GM19395 (cell line): ENCODE measurements at regions not wholly inside any gene's neighbourhood (a gene's known extent, or its start where the extent isn't known, plus 50 kb on each side); places are given as distances from the start of the nearest gene placed in this dataset.
"Not testable (repeated sequence)": the region's sequence is repeated elsewhere in the genome, so short reads cannot be mapped to it uniquely, and the experiment has no call there.

Source experiments
- ATAC-seq: cut with Tn5 transposase; IDR thresholded peaks from one replicate; pipeline ENCODE4 v1.9.1; 2021; ENCODE audit warnings: mild to moderate bottlenecking, moderate library complexity; ENCODE audit not compliant: unreplicated experiment

DNA sequence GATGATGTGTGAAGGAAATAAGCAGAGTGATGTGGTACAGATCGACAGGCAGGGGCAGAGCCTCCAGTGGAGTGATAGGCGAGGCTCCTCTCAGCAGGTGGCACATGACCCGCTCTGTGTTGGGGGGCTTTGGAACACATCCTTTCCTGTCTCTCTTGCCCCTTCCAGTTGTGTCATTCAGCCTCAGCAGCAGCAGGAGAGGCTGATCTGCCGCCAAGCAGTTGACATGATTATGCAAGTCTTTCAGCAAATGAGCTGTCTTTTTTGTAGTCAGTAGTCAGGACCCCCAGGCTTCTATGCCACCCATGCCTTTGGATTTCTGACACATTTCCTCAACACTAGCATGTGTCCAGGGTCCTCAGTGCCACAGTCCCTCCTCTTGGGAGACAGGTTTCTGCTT lies 307.1 kb upstream of the C1orf174 start:
- no peak for ATAC-seq

DNA sequence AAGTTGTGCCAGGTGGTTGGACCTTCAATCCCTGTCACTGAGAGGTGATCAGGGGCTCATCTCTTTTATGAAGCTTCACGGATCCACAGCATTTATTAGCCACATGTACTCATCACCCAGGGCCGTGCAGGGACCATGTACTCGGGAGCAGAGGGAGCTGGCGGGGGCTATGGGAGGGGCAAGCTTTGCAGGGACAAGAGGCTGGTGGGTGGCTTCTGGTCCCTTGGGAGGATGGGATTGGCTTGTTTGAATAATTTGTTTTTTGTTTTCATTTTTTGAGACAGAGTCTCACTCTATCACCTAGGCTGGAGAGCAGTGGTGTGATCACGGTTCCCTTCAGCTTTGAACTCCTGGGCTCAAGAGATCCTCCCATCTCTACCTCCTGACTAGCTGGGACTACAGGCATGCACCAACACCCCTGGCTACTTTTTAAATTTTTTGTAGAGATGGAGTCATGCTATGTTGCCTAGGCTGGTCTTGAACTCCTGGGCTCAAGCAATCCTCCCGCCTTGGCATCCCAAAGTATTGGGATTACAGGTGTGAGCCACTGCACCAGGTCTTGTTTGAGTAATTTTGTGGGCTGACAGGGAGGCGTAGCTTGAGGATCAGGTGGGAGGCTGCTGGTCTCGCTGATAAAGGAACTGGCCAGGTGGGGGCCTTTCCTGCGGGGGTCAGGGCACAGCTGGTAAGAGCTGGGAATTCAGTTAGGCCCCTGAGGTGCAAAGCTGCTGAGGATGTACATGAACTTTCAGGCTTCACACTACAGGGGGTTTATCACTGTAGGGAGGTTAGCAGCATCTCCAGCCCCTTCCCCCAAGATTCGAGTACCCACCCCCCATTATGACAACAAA lies 308.0 kb upstream of the C1orf174 start:
- ATAC-seq: no peak

DNA sequence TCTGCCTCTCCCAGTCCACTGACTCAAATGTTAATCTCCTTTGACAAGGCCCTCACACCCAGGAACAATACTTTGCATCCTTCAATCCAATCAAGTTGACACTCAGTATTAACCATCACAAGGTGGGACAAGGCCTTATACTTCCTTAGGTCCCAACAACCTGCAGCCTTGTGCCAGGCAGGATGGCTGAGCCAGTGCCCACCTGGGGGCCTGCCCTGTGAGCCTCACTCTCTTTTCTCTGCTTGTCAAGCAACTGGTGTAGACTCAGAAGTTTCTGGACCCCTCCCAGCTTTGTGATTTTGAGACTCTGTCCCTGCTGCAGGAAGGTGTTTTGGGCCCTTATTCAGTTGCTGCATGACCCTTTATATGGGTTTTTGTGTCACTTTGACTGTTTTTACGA lies 310.0 kb upstream of the C1orf174 start:
- ATAC-seq: no peak

DNA sequence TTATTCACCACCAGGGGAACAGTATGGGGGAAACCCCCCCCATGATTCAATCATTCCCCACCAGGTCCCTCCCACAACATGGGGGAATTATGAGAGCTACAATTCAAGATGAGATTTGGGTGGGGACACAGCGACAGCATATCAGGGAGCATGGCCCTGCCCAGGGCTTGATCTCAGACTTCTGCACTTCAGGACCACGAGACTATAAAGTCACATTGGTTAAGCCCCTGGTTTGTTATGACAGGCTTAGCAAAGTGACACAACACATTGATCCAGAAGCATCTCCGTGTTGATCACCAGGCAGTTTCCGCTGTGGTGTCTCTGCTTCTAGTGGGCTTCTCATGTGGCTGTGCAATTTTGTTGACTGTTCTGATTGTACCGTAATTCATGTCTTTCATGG lies 312.7 kb upstream of the C1orf174 start:
- no peak for ATAC-seq

DNA sequence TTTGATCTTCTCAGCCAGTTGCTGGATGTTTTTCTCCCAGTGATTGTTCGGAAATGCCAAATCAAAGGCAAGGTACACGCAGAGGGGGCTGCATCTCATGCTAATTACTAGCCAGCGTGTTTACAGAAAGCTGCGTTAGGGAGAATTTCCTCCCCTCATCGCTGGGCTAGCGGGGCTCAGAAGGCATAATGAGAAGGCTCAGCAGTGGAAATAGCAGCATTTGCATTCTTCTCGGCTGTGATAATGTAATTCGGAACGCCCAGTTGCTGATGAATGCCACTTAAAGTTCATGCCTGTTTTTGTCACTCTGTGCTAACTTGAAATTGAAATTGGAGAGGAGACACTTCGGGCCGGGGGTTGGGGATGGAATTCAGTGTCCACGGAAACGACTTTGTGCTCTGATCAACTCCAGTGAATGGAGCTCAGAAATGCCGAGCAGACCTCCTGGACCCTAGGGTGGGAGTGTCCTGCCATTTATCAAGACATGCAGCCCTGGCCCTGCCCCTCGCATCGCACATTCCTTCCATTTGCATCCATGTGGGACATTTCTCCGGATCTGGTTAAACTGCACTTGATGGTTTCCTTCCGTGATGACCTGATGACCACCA lies 313.4 kb upstream of the C1orf174 start:
- ATAC-seq: no peak

DNA sequence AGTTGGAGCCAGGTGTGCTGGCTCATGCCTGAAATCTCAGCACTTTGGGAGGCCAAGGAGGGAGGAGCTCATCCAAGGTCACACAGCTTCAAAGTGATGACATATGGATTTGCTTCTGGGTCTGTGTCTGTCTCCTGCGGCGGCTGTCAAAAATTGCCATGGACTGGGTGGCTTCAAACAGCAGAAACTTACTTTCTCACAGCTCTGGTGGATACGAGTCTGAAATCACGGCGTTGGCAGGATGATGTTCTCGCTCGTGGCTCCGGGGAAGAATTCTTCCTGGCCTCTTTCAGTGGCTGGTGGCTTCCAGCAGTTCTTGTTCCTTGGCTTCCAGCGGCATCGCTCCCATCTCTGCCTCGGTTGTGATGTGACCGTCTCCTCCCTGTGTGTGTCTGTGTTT lies 314.8 kb upstream of the C1orf174 start:
- no peak for ATAC-seq

DNA sequence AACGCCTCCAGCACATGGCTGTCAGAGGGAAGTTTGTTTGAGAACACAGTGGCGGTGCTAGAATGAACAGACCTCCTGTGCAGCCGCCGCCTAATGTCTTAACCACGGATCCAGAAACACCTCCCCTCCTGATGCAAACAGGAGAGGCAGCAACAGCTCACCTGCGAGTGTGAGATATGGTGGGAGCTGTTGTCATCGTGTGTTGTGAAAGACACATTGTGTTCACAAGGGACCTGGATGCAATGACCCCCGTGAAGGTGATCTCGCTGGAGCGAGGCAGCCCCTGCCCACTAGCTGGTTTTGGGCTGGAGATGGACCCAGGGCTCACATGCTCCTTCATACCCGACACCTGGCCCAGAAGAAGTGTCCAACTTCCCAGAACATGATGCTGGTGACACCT lies 315.3 kb upstream of the C1orf174 start:
- no peak for ATAC-seq

DNA sequence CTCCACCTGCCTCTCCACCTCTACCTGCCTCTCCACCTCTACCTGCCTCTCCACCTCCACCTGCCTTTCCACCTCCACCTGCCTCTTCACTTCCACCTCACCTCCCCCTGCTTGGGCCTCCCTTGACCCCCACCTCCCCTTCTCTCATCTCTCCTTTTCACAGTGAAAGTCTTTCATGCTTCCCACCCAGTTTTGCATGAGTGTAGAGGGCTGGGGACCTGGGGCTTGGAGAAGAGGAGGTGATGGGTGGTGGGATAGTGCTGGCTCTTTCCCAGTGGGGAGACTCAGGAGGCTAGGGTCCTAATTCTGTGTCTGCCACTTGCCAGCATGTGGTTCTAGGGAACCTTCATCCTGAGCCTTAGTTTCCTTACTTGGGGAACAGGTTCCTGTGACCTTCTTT lies 316.2 kb upstream of the C1orf174 start:
- no peak for ATAC-seq

DNA sequence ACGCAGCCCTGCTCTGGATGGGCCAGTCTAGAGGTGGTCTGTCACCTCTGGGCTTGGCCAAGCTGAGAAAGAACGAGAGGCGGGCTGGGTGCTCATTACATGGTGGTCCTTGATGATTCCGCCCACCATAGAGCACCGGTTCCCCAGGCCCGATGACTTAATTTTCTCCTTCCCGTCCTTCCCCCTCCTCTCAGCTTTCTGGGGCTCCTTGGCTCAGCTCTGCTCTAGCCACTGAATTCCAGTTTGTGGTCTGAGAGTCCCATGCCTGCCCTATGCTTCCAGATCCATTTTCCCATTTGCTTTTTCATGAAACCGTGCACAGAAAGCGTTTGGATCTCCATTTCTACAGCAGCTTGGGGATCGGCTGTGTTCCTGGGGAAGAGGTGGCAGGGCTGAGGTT lies 318.5 kb upstream of the C1orf174 start:
- ATAC-seq: no peak

DNA sequence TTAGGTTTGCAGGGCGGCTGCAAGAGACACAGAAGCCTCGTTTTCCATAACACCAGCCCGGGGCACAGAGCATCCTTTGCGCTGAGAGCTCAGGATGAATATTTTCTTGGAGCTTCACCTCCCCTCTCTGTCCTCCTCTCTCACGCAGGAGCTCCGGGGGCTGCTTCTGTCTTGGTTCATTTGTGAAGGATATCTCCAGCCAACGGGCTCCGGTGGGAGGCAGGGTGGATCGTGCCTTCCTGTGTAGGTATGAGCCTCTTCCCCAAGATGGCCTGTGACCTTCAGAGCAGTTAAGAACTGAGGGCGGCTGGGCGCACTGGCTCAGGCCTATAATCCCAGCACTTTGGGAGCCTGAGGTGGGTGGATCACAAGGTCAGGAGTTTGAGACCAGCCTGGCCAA lies 319.0 kb upstream of the C1orf174 start:
- ATAC-seq: no peak

DNA sequence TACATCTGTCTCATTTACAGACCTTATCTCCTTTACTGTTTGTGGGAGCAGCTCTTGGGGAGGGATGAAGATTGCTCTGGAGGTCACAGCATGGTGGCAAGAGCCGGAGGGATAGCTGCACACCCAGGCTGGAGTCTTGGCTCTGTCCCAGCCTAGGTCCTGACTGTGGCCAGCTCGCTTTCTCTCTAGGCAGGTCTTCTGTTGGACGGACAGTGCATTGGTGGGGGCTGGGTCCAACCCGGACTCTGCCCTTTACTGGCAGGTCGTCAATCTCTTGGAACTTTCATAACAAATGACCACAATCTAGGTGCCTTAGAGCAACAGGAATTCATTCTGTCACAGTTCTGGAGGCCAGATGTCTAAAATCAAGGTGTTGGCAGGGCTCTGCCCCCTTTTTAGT lies 319.8 kb upstream of the C1orf174 start:
- no peak for ATAC-seq

DNA sequence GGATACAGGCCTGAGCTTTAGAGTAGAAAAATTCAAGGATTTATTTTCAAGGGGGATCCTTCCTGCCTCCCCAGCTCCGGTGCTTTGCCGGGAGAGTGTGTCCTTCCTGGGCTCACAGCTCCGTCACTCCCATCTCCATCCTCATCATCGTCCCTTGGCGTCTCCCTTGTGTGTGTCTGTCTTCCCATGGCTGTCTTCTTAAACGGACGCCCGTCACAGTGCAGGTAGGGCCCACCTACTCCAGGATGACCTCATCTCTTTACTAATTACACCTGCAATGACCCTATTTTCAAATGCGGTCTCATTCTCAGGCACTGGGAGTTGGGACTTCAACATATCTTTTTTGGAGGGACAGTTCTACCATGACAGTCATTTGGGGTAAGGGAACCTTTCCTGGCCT lies 320.3 kb upstream of the C1orf174 start:
- no peak for ATAC-seq

DNA sequence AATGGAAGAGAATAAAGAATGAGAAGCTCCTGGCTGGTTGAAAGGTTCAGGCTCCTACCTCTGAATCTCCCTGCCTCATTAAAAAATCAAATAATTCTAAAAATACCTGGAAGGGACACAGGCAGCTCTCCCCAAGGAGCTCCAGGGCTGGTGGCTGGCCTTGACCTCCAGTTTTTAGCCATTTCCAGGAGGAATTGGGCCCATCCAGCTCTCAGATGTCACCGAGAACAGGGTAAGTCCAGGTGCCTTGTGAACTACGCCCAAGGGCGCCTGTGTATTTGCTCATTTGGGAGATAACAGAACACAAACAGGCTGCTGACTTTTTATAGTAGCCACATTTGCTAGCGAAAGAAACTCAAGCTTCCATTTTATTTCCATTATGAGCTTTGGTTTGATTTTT lies 321.0 kb upstream of the C1orf174 start:
- no peak for ATAC-seq

DNA sequence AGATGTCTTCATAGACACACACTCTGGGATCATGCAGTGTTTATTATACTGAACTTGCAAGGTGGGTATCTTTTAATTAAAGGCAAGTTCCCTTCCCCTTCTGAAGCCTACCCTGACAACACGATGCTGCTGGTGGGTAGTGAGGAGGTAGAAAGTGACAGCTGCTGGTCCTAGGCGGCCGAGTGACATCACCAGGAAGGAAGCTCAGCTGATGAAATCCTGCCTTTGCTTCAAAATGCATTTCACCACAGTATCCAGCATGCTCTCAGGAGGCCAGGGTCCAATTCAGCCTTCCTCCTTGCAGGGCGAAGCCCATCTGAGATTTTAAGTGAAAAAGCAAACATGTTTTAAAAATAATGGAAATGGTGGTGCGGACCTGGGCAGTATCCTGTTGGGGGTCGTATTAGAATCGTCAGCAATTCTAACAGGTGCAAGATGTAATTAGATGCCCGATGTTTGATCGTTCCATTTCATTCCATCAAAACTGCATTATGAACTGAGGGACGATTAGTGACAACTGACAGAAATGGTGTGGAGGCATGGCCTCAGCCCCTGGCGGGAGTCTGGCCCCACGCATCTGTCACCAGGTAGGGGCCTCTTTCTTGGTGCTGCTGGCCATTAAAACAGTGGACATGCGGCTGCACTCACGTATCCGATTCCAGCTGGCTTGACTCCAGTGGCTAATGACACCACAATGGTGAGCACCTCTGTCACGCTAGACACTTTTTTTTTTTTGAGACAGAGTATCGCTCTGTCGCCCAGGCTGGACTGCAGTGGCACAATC lies 324.8 kb upstream of the C1orf174 start:
- ATAC-seq: no peak

DNA sequence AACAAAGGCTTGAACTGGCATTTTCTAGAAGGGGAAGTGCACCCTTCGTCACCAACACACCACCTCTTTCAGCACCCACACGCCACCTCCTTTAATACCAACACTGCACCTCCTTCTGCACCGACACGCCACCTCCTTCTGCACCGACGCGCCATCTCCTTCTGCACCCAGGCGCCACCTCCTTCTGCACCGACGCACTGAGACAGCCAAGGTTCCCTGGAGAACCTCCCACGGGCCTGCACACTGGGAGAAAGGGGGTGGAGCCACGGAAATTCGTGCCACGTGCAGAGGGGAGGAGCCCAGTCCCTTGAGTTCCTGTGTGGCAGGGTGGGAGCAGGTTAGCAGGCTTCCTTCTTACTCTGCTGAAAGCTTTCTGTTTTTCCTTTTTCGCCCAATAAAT lies 327.9 kb upstream of the C1orf174 start:
- ATAC-seq: no peak

DNA sequence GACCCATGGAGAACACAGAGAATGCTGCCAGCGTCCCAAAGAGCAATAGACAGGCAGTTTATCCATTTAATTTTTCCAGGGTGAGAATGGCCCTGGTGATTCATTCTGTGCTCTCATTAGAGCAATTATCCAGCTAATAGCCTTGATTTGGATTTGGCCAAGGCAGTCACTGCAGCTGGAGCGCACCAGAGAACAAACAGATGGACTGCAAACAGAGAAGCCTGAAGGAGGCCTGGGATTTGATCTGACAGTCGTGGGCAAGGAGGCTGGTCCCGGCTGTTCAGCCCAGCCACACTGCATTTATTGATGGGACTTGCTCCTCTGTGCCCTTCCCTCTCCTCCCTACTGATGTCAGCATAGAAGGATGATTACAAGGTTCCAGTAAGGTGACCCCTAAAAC lies 353.9 kb upstream of the C1orf174 start:
- ATAC-seq: no peak

DNA sequence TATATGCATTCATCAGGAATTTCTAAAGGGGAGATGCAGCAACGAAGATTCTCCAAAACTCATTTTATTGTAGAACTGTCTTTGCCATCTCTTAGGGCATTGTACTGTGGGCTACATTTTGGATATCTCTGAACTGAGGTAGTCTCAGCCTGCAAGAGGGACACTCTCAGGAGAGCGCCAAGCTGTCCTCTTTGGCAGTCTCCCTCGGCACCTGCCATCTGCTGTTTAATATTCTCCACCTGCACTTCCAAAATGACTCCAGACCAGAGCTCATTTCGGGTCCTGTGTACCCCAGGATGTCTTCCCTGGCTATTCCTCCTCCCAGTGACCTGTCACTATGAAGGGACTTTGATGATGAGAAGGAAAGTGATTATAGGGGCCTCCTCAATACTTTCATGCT lies 356.3 kb upstream of the C1orf174 start:
- ATAC-seq: no peak

DNA sequence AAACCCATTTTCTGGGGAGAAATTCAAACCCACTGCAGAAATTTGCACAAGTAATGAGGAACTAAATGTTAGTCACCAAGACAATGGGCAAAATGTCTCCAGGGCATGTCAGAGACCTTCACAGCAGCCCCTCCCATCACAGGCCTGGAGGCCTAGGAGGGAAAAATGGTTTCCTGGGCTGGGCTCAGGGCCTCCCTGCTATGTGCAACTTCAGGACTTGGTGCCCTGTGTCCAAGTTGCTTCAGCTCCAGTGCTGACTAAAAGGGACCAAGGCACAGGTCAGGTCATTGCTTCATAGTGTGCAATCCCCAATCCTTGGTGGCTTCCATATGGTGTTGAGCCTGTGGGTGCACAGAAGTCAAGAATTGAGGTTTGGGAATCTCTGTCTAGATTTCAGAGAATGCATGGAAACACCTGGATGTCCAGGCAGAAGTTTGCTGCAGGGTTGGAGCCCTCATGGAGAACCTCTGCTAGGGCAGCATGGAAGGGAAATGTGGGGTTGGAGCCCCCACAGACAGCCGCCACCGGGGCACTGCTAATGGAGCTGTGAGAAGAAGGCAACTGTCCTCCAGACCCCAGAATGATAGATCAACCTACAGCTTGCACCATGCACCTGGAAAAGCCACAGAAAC lies 358.2 kb upstream of the C1orf174 start:
- ATAC-seq: not testable (repeated sequence)

DNA sequence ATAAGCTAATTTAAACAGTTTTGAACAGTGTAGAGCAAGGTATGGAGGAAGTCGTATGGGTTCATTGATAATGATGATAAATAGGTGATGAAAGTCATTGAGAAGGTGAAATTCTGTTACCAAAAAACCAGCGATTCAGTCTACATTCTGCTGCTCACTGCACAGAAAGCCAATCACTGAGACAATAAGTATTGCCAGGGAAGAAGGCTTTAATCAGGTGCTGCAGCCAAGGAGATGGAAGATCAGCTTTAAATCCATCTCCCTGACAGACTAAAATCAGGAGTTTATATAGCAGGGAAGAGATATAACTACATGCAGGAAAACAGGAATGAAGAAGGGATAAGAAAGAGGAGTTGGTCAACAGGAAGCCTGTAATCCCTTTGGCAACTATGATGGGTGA lies 361.3 kb upstream of the C1orf174 start:
- no peak for ATAC-seq

DNA sequence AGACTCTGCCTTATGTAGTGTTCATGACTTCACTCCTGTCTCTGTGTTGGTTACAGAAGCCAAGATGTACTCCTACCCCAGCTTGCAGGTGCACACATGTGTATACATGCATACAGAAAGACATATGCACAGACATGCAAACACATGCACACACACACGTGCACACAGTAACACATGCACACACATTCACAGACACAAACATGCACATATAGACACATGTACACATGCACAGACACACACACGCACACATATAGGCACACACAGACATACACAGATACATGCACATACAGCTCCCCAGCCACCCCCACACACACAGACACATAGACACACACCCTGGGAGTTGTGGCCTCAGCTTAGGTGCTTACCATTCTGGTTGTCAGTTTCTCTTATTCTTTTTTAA lies 362.6 kb upstream of the C1orf174 start:
- no peak for ATAC-seq

DNA sequence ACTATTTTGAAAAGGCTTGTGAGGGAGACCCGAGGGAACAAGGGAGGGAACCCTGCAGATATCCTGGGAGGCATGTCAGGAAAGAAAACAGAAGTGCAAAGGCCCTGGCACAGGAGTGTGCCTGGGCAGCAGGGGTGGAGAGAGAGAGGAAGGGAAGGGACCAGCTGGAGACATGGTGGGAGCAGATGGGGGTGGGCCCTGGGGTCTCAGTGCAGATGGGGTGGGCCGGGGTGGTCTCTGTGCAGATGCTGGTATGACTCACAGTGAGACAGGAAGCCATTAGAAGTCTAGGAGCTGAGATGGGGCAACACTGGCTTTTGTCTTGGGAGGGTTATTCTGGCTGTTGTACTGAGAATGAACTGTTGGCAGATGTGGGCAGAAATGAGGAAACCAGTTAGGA lies 363.6 kb upstream of the C1orf174 start:
- ATAC-seq: no peak

DNA sequence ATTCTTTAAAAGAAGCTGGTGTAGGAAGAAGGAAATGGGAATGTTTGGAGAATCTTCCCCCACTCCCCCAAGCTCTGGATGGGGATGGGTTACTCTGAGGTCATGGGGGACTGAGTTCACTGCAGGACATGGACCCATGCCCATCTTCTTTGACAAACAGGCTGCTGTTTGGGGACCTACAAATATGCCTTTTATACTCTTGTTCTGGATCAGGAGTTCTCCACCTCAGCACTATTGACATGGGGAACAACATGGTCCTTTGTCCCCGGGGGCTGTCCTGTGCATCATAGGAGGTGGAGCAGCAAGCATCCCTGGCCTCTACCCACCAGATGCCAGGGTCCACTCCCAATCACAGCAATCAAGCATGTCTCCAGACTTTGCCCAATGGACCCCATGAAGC lies 365.8 kb upstream of the C1orf174 start:
- ATAC-seq: no peak
